ENCODE measurements at regions not wholly inside any gene's neighbourhood (a gene's known extent, or its start where the extent isn't known, plus 50 kb on each side); places are given as distances from the start of the nearest gene placed in this dataset.

DNA sequence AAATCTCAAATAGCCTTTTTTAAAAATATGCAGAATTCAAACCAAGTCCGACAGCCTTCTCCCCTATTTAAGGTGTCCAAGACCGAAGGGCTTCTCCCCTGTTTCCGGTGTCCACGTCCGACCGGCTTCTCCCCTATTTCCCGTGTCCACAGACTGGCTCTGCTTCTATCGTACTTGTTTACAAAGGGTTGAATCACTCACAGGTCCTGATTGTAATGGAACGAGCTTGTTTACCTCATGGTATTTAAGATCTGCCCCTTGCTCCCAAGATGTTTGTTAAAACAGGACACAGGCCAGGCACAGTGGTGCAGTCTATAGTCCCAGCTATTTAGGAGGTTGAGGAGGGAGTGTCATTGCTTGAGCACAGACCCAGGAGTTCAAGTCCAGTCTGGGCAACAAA is 90.4 kb upstream of the ROBO2 start:
- Histone ChIP-seq H3K27ac (no peak overlapping the region), H3K4me3 (no peak overlapping the region), H3K9me3 (no peaks in the 10 kb centered on the region), H3K4me1 (no peaks in the 10 kb centered on the region), H3K27me3 (no peaks in the 10 kb centered on the region), H3K36me3 (no peaks in the 10 kb centered on the region)
- TF ChIP-seq, protein P1, sequence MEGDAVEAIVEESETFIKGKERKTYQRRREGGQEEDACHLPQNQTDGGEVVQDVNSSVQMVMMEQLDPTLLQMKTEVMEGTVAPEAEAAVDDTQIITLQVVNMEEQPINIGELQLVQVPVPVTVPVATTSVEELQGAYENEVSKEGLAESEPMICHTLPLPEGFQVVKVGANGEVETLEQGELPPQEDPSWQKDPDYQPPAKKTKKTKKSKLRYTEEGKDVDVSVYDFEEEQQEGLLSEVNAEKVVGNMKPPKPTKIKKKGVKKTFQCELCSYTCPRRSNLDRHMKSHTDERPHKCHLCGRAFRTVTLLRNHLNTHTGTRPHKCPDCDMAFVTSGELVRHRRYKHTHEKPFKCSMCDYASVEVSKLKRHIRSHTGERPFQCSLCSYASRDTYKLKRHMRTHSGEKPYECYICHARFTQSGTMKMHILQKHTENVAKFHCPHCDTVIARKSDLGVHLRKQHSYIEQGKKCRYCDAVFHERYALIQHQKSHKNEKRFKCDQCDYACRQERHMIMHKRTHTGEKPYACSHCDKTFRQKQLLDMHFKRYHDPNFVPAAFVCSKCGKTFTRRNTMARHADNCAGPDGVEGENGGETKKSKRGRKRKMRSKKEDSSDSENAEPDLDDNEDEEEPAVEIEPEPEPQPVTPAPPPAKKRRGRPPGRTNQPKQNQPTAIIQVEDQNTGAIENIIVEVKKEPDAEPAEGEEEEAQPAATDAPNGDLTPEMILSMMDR (IDR thresholded peaks at IDR 0.05): no peak
- no peak for DNase-seq
- intact Hi-C loops (cut with DNase I; ENCODE audit: low total_unique reads): no loop called here

GRCh38 chr3:76950590-76950989 is 89.3 kb upstream of the ROBO2 start:
- no peak overlapping the region for H3K27ac ChIP-seq
- H3K9me3 ChIP-seq: no peaks in the 10 kb centered on the region
- DNase-seq: no peak
- intact Hi-C loops (cut with DNase I; ENCODE audit: low total_unique reads): no loop called here
- H3K36me3 ChIP-seq: no peaks in the 10 kb centered on the region
- H3K4me3 ChIP-seq: no peak overlapping the region
- no peaks in the 10 kb centered on the region for H3K4me1 ChIP-seq
- TF ChIP-seq, protein P1 (IDR thresholded peaks at IDR 0.05): no peak
- H3K27me3 ChIP-seq: no peaks in the 10 kb centered on the region

- H3K4me3 ChIP-seq: no peak overlapping the region
- DNase-seq: no peak
These were observed 85.5 kb upstream of the ROBO2 start for GRCh38 chr3:76954412-76954811.

GRCh38 chr3:76958274-76958673 is 81.6 kb upstream of the ROBO2 start:
- Histone ChIP-seq H3K4me1 (no peaks in the 10 kb centered on the region), H3K36me3 (no peaks in the 10 kb centered on the region), H3K4me3 (no peak overlapping the region), H3K9me3 (no peaks in the 10 kb centered on the region), H3K27ac (no peak overlapping the region), H3K27me3 (no peaks in the 10 kb centered on the region)
- intact Hi-C loops (cut with DNase I; ENCODE audit: low total_unique reads): no loop called here
- DNase-seq: no peak
- TF ChIP-seq, protein P1 (IDR thresholded peaks at IDR 0.05): no peak

More at GRCh38 chr3:76954412-76954811, 85.5 kb upstream of the ROBO2 start:
- Histone ChIP-seq H3K4me1 (no peaks in the 10 kb centered on the region), H3K36me3 (no peaks in the 10 kb centered on the region), H3K27me3 (no peaks in the 10 kb centered on the region), H3K27ac (no peak overlapping the region), H3K9me3 (no peaks in the 10 kb centered on the region)
- intact Hi-C loops (cut with DNase I; ENCODE audit: low total_unique reads): no loop called here
- TF ChIP-seq, protein P1 (IDR thresholded peaks at IDR 0.05): no peak

DNA sequence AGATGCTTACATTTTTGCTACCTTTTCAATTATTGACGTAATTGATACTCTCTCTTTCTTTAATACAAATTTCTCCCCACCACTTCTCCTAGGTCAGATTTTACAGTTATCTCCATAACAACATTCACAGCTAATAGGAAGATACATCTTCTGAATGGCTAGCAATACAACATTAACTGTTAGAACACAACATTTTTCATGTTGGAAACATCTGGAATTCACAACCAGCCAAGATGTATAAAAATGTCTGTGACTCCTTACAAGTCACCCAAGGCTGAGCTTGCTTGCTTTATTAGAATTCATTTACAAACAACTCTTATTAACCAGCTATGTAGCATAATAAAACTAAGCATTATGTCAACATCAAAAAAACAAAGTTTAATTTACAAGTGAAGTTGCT is 81.0 kb upstream of the ROBO2 start:
- Histone ChIP-seq H3K4me3 (no peak overlapping the region), H3K9me3 (no peaks in the 10 kb centered on the region), H3K36me3 (no peaks in the 10 kb centered on the region), H3K4me1 (no peaks in the 10 kb centered on the region), H3K27me3 (no peaks in the 10 kb centered on the region), H3K27ac (no peak overlapping the region)
- no peak for DNase-seq
- intact Hi-C loops (cut with DNase I; ENCODE audit: low total_unique reads): no loop called here
- TF ChIP-seq, protein P1 (IDR thresholded peaks at IDR 0.05): no peak

- DNase-seq: no peak
- no peaks in the 10 kb centered on the region for H3K27me3 ChIP-seq
- no peak overlapping the region for H3K4me3 ChIP-seq
- TF ChIP-seq, protein P1 (IDR thresholded peaks at IDR 0.05): no peak
- no peaks in the 10 kb centered on the region for H3K9me3 ChIP-seq
- no peaks in the 10 kb centered on the region for H3K36me3 ChIP-seq
- no peaks in the 10 kb centered on the region for H3K4me1 ChIP-seq
- H3K27ac ChIP-seq: no peak overlapping the region
- intact Hi-C loops (cut with DNase I; ENCODE audit: low total_unique reads): no loop called here
These were observed 78.6 kb upstream of the ROBO2 start for GRCh38 chr3:76961284-76961683.

Measured in tibial artery (tissue), 4 donors.